Ishikawa (cell line): ENCODE measurements at regions not wholly inside any gene's neighbourhood (a gene's known extent, or its start where the extent isn't known, plus 50 kb on each side); places are given as distances from the start of the nearest gene placed in this dataset.

Experiments used
- CEBPB ChIP-seq: IDR thresholded peaks from 2 replicates; pipeline ENCODE4 v1.6.1; 2012
- CREB1 ChIP-seq: IDR thresholded peaks from 2 replicates; pipeline ENCODE4 v1.6.1; 2012; ENCODE audit warnings: low read depth
- EGR1 ChIP-seq: IDR thresholded peaks from 2 replicates; pipeline ENCODE4 v1.6.1; 2012
- EP300 ChIP-seq: IDR thresholded peaks from 2 replicates; pipeline ENCODE4 v1.6.1; 2012; ENCODE audit warnings: borderline replicate concordance
- FOXM1 ChIP-seq: IDR thresholded peaks from 2 replicates; pipeline ENCODE4 v1.6.1; 2012; ENCODE audit warnings: low read depth, borderline replicate concordance
- MAX ChIP-seq: IDR thresholded peaks from 2 replicates; pipeline ENCODE4 v1.6.1; 2012
- NFIC ChIP-seq: IDR thresholded peaks from 2 replicates; pipeline ENCODE4 v1.6.1; 2012
- RAD21 ChIP-seq: IDR thresholded peaks from 2 replicates; pipeline ENCODE4 v1.6.1; 2012; ENCODE audit warnings: low read depth
- REST ChIP-seq: IDR thresholded peaks from 2 replicates; pipeline ENCODE4 v1.6.1; 2012; ENCODE audit warnings: low read depth, mild to moderate bottlenecking
- TAF1 ChIP-seq: IDR thresholded peaks from 2 replicates; pipeline ENCODE4 v1.6.1; 2012; ENCODE audit warnings: low read depth, mild to moderate bottlenecking
- TCF12 ChIP-seq: IDR thresholded peaks from 2 replicates; pipeline ENCODE4 v1.6.1; 2012; ENCODE audit warnings: low read depth
- TEAD4 ChIP-seq: IDR thresholded peaks from 2 replicates; pipeline ENCODE4 v1.6.1; 2012
- YY1 ChIP-seq: IDR thresholded peaks from 2 replicates; pipeline ENCODE4 v1.6.1; 2012; ENCODE audit warnings: low read depth
- ZBTB7A ChIP-seq: IDR thresholded peaks from 2 replicates; pipeline ENCODE4 v1.6.1; 2012; ENCODE audit warnings: low read depth

GRCh38 chr7:68674826-68675225 lies 923.4 kb upstream of the AUTS2 start:
- TF ChIP-seq FOXM1, result no peak
- no peak for TF ChIP-seq MAX
- TF ChIP-seq YY1, result no peak
- no peak for TF ChIP-seq CEBPB
- no peak for TF ChIP-seq ZBTB7A
- no peak for TF ChIP-seq TAF1
- TF ChIP-seq CREB1, result no peak
- TF ChIP-seq RAD21, result no peak
- no peak for TF ChIP-seq EGR1
- TF ChIP-seq REST, result no peak
- no peak for TF ChIP-seq NFIC
- TF ChIP-seq EP300, result no peak
- TF ChIP-seq TEAD4, result no peak
- TF ChIP-seq TCF12, result no peak
